GM12865 (cell line): ENCODE measurements at regions not wholly inside any gene's neighbourhood (a gene's known extent, or its start where the extent isn't known, plus 50 kb on each side); places are given as distances from the start of the nearest gene placed in this dataset.

ENCODE experiments used
- DNase-seq: peaks from one replicate; pipeline ENCODE4 v3.0.0; 2010; ENCODE audit warnings: low read depth
- H3K4me3 ChIP-seq: 2 replicates; pipeline ENCODE4 v1.5.1; 2011; ENCODE audit warnings: mild to moderate bottlenecking, low read depth, low read length, control low read depth
- TF ChIP-seq, protein P1 (sequence below): IDR thresholded peaks from 2 replicates; pipeline ENCODE4 v1.5.1; 2011; ENCODE audit warnings: low read length, control low read depth, low read depth, inconsistent platforms; ENCODE audit not compliant: insufficient read depth; ENCODE audit errors: missing control alignments

GRCh38 chr15:37636736-37637135 is 297.7 kb upstream of the TMCO5A start:
- no peak for DNase-seq
- TF ChIP-seq, protein P1, sequence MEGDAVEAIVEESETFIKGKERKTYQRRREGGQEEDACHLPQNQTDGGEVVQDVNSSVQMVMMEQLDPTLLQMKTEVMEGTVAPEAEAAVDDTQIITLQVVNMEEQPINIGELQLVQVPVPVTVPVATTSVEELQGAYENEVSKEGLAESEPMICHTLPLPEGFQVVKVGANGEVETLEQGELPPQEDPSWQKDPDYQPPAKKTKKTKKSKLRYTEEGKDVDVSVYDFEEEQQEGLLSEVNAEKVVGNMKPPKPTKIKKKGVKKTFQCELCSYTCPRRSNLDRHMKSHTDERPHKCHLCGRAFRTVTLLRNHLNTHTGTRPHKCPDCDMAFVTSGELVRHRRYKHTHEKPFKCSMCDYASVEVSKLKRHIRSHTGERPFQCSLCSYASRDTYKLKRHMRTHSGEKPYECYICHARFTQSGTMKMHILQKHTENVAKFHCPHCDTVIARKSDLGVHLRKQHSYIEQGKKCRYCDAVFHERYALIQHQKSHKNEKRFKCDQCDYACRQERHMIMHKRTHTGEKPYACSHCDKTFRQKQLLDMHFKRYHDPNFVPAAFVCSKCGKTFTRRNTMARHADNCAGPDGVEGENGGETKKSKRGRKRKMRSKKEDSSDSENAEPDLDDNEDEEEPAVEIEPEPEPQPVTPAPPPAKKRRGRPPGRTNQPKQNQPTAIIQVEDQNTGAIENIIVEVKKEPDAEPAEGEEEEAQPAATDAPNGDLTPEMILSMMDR: no peak
- H3K4me3 ChIP-seq: no peak overlapping the region

DNA sequence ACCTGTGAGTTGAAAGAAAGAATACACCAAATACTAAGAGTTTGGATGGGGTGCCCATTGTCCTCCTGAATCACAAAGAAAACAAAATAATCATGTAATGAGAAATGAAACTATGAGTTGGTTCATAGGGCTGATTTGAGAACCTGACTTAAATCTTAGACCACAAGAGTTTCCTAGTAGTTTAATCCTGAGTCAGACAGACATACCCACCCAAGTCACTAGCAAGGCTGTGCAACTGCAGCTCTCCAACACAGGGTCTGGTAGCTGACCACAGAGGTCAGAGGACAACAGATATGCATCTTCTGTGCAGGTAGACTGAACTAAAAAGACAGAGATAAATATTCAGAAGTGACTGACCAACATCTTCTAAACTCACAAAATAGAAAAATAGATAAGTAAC is 296.3 kb upstream of the TMCO5A start:
- DNase-seq: no peak
- no peak overlapping the region for H3K4me3 ChIP-seq
- TF ChIP-seq, protein P1: no peak

- H3K4me3 ChIP-seq: no peak overlapping the region
- no peak for DNase-seq
- TF ChIP-seq, protein P1: no peak
These were observed 295.7 kb upstream of the TMCO5A start for GRCh38 chr15:37638691-37639090.

DNA sequence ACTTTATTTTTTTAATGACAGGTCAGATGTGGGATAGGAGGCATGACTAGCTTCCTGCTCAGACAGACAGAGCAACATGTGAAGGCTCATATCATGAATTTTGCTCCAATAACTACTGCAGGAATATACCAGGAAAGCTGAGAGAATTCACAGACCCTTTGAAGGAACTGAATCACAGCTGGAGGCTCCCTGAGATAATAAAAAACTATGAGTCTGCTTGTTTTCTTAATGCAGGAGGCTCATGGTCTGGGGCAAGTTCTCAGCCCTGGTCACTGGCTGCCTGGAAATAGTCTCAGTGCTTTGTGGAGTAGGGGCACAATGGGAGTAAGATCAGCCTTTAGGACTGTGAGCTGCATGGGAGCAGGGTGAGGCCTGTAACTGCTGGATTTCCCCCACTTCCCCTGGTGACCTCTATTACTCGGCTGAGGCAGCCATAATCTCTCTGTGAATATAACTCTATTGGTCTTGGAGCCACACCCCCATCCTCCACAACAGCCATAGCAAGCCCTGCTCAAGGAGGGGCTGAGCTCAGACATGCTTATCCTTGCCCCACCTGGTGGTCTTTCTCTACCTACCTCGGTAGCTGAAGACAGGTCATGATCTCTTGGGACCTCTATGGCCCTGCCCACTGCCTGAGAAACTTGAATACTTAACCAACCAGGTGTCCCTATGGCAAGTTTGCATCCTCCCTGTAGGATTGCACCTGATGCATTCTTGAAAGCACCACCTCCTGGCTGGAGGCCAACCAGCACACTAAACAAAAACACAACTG is 281.6 kb upstream of the TMCO5A start:
- TF ChIP-seq, protein P1: no peak
- no peak for DNase-seq
- no peak overlapping the region for H3K4me3 ChIP-seq

DNA sequence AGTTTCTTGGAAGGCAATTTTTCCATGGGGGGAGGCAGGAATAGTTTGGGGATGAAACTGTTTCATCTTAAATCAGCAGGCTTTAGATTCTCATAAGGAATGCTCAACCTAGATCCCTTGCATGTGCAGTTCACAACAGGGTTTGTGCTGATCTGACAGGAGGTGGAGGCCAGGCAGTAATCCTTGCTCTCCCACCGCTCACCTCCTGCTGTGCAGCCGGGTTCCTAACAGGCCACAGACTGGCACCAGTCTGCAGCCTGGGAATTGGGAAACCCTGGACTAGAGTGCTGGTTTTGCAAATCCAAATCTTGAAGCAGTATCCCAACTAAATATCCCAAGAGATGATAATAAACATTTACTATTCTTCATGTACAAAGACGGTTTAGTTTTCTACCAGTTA is 256.3 kb upstream of the TMCO5A start:
- TF ChIP-seq, protein P1: no peak
- no peak for DNase-seq
- H3K4me3 ChIP-seq: no peak overlapping the region

- H3K4me3 ChIP-seq: no peak overlapping the region
- DNase-seq: no peak
- TF ChIP-seq, protein P1: no peak
These were observed 254.8 kb upstream of the TMCO5A start for GRCh38 chr15:37679627-37680026.

DNA sequence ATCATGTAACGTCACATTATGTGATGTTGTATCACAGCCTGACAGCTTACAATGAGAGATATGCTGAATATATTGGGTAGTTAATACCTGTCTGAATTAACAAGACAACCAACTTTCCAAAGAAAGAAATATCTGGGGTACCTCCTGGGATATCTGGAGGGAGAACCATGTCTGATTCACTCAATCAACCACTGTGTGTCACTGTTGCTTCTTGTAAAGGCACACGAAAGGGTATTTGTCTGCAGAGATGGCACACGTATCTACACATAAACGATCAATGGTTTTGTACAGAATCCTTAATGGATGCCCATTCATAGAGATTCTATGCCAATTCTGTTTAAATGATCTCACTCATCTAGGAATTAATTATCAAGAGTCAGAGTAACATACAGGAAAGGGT is 252.1 kb upstream of the TMCO5A start:
- TF ChIP-seq, protein P1: no peak
- no peak for DNase-seq
- no peak overlapping the region for H3K4me3 ChIP-seq
